ENCODE measurements at regions not wholly inside any gene's neighbourhood (a gene's known extent, or its start where the extent isn't known, plus 50 kb on each side); places are given as distances from the start of the nearest gene placed in this dataset.

DNA sequence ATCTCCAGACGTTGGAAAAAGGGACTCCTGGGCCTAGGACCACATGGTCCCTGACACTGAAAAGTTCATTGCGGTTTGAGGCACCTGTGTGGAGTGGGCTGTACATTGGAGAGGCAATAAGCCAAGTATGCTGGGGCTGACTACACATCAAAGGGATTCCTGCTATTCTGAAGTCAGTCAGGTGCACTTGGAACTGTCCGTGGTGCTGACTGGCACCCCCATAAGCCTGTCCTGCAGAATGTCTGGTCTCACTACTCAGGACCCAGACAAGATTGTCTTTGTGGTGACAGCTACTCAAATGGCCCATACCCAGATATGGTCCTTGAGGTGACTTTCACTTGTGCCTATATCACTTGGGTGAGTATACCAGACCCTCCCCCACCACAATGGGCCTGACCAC lies 150.6 kb downstream of the RWDD3 start:
- Mint-ChIP-seq H3K36me3 (no peaks in the 10 kb centered on the region), H3K4me3 (no peak overlapping the region), H3K27ac (no peak overlapping the region), H3K27me3 (no peaks in the 10 kb centered on the region), H3K4me1 (no peaks in the 10 kb centered on the region), H3K9me3 (peaks cover 0 to 4% of the 10 kb centered on the region in 2 donors)
- ATAC-seq (replicated peaks), result peak in 1 of 2 donors; percentile 29
- DNase-seq, result no peak

DNA sequence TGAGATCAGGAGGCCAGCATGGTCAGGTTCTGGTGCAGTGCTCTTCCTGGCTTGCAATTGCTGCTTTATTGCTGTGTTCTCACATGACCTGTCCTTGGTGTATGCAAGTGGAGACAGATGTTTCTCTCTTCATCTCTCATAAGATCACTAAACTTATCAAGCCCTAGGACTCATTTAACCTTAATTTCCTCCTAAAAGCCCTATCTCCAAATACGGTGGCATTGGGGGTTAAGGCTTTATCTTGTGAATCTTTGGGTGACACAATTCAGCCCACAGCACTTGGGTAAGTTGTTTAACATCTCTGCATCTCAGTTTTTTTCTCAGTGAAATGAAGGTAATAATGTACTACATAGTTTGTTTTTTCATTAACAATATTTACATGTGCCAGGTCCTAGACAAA lies 152.4 kb downstream of the RWDD3 start:
- Mint-ChIP-seq H3K36me3 (no peaks in the 10 kb centered on the region), H3K4me1 (no peaks in the 10 kb centered on the region), H3K4me3 (no peak overlapping the region), H3K27me3 (no peaks in the 10 kb centered on the region), H3K27ac (no peak overlapping the region), H3K9me3 (peaks cover 2 to 5% of the 10 kb centered on the region in 2 donors)
- DNase-seq (no peak), ATAC-seq (replicated peaks) (no peak)

DNA sequence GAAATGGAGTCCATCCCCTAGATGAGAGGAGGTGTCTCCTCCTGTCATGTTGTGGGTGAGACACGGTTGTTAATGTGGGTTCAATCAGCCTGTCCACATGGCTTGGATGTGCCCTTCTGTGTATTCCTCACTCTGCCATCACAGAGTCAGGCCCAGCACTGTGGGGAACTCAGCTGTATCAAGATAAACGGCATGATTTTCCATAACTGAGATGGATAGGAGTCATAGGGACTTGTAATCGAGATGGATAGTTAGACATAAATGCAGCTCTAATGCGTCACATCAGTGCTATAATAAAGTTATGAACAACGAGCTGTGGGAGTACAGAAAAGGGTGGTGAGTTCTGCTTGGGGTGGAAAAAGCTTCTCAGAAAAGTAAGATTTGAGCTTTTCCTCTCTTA lies 152.9 kb downstream of the RWDD3 start:
- Mint-ChIP-seq H3K36me3 (no peaks in the 10 kb centered on the region), H3K4me3 (no peak overlapping the region), H3K27ac (no peak overlapping the region), H3K4me1 (no peaks in the 10 kb centered on the region), H3K9me3 (peaks cover 2 to 5% of the 10 kb centered on the region in 2 donors), H3K27me3 (no peaks in the 10 kb centered on the region)
- no peak for ATAC-seq (replicated peaks)
- DNase-seq, result no peak

DNA sequence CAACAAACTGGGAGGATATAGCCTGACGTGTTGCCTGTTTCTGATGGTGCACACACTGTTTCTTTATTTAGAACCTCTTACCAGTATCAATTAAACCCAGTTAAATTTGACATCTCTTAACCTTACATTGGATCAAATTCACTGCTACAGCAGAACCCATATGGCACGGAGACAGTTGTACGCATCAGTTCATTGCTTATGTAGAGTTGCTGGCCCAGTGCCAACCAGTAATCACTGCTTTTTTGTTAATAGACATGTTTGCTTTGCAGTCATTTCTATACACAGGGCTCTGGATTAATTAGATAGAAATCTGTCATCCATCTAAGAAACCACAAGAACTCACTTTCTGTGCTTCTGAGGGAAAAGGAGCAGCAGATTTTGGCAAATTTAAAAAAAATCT lies 154.0 kb downstream of the RWDD3 start:
- no peak for DNase-seq
- H3K27me3 Mint-ChIP-seq, result no peaks in the 10 kb centered on the region
- ATAC-seq (replicated peaks), result no peak
- H3K36me3 Mint-ChIP-seq, result no peaks in the 10 kb centered on the region
- H3K9me3 Mint-ChIP-seq, result peaks cover 2 to 5% of the 10 kb centered on the region in 2 donors
- no peaks in the 10 kb centered on the region for H3K4me1 Mint-ChIP-seq
- H3K27ac Mint-ChIP-seq, result no peak overlapping the region
- H3K4me3 Mint-ChIP-seq, result no peak overlapping the region

DNA sequence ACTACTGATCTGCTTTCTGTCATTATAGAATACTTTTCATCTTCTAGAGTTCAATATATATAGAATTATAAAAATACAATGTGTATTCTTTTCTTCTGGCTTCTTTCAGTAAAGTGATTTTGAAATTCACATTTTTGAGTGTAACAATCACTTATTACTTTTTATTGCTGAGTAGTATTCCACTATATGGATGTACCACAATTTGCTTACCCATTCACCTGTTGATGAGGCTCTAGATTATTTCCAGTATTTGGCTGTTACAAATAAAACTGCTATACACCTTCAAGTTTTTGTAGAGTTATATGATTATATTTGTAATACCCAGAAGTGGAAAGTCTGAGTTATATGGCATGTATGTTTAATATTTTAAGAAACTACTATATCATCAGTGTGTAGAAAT lies 159.4 kb downstream of the RWDD3 start:
- no peaks in the 10 kb centered on the region for H3K27me3 Mint-ChIP-seq
- ATAC-seq (replicated peaks) (no peak), DNase-seq (no peak)
- H3K4me3 Mint-ChIP-seq, result no peak overlapping the region
- H3K27ac Mint-ChIP-seq, result no peak overlapping the region
- peaks cover 3 to 5% of the 10 kb centered on the region in 2 donors for H3K9me3 Mint-ChIP-seq
- no peaks in the 10 kb centered on the region for H3K36me3 Mint-ChIP-seq
- no peaks in the 10 kb centered on the region for H3K4me1 Mint-ChIP-seq

DNA sequence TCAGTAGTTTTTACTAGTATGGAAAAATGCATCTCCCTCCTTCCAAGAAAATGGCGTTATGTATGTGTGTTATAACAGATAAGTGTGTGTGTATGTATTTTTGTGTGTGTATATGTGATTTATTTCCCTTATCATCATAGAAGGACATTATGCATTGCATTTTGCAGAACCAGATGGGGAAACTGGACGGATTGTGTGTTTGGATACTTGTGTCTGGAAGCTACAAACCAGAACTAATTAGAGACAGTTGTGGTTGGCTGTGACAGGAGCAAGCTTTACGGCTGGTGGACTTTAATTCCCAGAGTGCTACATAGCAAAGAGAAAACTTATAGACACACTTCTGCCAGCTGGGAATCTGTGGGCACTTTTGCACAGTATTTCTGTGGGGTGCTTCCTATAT lies 162.5 kb downstream of the RWDD3 start:
- no peaks in the 10 kb centered on the region for H3K36me3 Mint-ChIP-seq
- H3K4me3 Mint-ChIP-seq, result no peak overlapping the region
- H3K27ac Mint-ChIP-seq, result no peak overlapping the region
- ATAC-seq (replicated peaks) (no peak), DNase-seq (no peak)
- H3K27me3 Mint-ChIP-seq, result no peaks in the 10 kb centered on the region
- peaks cover 3 to 5% of the 10 kb centered on the region in 2 donors for H3K9me3 Mint-ChIP-seq
- H3K4me1 Mint-ChIP-seq, result no peaks in the 10 kb centered on the region

DNA sequence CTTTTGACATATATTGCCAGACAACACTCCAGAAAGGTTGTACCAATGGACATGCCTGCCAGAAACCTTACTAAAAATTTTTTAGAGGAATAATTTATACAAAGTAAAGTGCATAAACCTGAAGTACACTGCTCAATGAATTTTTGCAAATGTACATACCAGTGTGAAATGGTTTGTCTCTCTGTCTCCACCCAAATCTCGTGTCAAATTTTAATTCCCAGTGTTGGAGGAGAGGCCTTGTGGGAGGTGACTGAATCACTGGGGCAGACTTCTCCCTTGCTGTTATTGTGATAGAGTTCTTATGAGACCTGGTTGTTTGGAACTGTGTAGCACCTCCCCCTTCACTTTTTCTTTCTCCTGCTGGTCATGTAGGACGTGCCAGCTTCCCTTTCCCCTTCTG lies 168.8 kb downstream of the RWDD3 start:
- Mint-ChIP-seq H3K27ac (no peak overlapping the region), H3K4me3 (no peak overlapping the region), H3K36me3 (peaks cover 0 to 2% of the 10 kb centered on the region in 2 donors), H3K27me3 (peaks cover 0 to 6% of the 10 kb centered on the region in 2 donors), H3K9me3 (peaks cover 13 to 17% of the 10 kb centered on the region in 2 donors), H3K4me1 (no peaks in the 10 kb centered on the region)
- ATAC-seq (replicated peaks), result no peak
- no peak for DNase-seq

DNA sequence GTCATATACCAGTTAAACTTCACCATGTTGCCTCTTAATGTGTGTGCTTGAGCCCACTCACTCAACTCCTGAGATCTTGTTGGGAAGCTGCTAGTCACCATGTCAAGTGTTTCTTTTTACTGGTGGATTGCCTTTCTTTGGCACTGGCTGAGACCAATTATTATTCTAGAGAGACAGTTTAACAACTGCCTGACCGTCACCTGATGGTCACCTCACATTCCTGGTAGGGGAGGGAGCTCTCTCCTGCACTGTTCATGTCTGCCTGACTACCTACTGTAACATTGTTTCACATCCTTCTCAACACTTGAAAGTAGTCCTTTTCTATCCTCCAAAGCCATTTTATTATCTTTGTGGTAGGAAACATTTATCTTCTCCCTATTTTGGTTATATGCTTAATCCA lies 172.3 kb downstream of the RWDD3 start:
- no peak for DNase-seq
- peaks cover 0 to 2% of the 10 kb centered on the region in 2 donors for H3K36me3 Mint-ChIP-seq
- no peak overlapping the region for H3K27ac Mint-ChIP-seq
- no peaks in the 10 kb centered on the region for H3K4me1 Mint-ChIP-seq
- peaks cover 0 to 12% of the 10 kb centered on the region in 2 donors for H3K27me3 Mint-ChIP-seq
- H3K9me3 Mint-ChIP-seq, result peaks cover 9 to 14% of the 10 kb centered on the region in 2 donors
- ATAC-seq (replicated peaks), result no peak
- H3K4me3 Mint-ChIP-seq, result no peak overlapping the region

DNA sequence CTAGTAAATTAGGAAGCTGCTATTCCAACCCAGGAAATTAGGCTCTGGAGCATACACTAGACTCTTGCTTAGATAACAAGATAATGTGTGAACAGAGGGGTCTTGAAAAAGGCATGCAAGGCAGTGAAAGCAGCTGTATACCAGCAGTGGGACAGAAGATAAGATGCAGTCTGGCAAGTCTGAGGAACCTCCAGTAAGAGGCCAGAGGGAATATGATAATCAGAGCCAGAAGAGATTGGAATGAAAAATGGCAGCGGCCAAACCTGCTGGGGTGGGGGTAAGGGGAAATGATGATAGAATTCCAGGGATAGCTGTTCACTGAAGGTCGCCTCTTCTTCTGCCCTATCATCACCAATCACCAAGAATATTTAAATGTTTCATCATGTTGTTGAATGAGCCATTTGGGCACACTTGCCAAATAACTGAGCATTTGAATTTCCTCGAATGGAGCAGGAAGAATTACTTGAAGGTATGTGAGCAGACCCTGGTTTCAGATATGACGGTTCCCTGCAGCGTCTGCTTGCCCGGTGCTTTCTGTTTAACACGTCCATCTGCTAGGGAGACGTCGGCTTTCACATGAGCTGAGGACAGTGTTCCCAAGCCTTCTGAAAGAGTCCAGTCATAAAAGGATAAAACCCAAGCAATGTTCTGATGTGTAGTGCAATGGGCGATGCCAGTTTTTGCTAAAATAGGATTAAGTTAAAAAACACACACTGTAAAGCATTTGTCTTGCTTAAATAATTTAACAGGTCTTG lies 173.3 kb downstream of the RWDD3 start:
- Mint-ChIP-seq H3K9me3 (peaks cover 9 to 14% of the 10 kb centered on the region in 2 donors), H3K36me3 (peaks cover 0 to 2% of the 10 kb centered on the region in 2 donors), H3K27ac (no peak overlapping the region), H3K27me3 (peaks cover 0 to 12% of the 10 kb centered on the region in 2 donors), H3K4me1 (no peaks in the 10 kb centered on the region), H3K4me3 (no peak overlapping the region)
- no peak for DNase-seq
- no peak for ATAC-seq (replicated peaks)

DNA sequence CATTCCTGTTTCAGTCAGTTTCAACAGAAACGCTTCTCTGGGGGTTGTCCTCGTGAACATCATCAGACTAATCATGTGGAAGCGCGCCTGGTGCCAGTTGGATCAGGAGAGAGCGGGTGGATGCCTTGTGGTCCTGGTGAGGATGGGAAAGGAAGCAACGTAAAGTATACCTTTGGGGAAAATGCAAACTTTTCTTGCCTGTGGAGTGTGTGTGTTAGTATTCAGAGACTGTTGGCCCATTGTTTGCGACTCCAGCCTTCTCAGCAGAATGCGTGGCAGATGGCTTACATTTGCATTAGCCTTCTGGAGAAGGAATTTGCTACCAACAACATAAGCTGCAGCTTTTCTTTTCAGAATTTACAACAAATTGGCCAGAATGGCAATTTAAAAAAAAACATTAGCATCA lies 173.9 kb downstream of the RWDD3 start:
- Mint-ChIP-seq H3K27ac (no peak overlapping the region), H3K4me1 (no peaks in the 10 kb centered on the region), H3K9me3 (peaks cover 9 to 13% of the 10 kb centered on the region in 2 donors), H3K27me3 (peaks cover 0 to 12% of the 10 kb centered on the region in 2 donors), H3K36me3 (peaks cover 0 to 2% of the 10 kb centered on the region in 2 donors), H3K4me3 (no peak overlapping the region)
- no peak for DNase-seq
- ATAC-seq (replicated peaks), result no peak

DNA sequence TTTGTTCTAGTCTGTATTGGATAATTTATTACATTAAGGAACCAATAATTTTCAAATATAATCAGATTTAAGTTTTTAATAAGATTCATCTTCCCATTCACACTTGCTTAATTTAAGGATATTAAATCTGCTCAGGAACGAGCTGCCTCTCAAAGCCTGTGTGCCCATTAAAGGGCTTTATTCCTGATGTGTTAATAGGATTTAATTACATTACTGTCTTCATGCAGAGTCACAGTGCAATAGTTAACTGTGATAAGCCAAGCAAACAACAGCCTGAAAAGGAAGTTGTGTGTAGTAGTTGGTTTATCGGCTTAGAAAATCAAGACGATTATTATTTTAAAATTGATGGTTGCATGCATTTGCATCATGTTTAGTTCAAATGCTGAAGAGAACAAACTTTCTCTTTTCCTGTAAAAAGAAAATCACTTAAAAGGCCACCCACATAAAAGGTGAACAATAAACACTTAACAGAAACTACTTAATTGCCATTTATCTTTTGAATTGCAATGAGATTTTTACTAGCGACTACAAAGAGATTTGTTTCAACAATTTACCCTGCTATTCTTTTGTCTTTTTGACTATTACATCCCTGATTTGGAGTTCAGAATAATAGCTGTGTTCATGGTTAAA lies 174.6 kb downstream of the RWDD3 start:
- peaks cover 0 to 12% of the 10 kb centered on the region in 2 donors for H3K27me3 Mint-ChIP-seq
- peaks cover 4 to 6% of the 10 kb centered on the region in 2 donors for H3K9me3 Mint-ChIP-seq
- no peak overlapping the region for H3K4me3 Mint-ChIP-seq
- ATAC-seq (replicated peaks) (no peak), DNase-seq (no peak)
- H3K36me3 Mint-ChIP-seq, result peaks cover 0 to under 1% of the 10 kb centered on the region in 2 donors
- H3K4me1 Mint-ChIP-seq, result no peaks in the 10 kb centered on the region
- H3K27ac Mint-ChIP-seq, result no peak overlapping the region

DNA sequence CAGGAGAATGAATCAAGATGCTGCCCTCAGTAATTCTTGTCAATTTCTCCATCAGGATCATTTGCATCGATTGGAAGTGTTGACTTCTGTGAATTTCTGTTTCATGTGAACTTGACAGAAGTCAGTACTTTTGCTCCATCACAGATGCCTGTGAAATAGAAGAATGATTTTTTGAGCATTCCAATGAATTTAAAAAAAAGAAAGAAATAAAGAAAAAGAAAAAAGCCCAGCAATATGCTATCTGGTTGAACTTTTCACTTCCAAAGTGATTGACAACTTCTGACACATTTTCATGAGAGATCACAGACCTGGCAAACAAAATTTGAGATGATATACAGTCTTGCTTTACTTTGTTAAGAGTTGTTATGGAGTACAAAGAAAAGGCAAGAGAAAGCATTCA lies 175.3 kb downstream of the RWDD3 start:
- Mint-ChIP-seq H3K4me1 (no peaks in the 10 kb centered on the region), H3K36me3 (no peaks in the 10 kb centered on the region), H3K9me3 (peaks cover 2 to 5% of the 10 kb centered on the region in 2 donors), H3K4me3 (no peak overlapping the region), H3K27me3 (peaks cover 0 to 12% of the 10 kb centered on the region in 2 donors), H3K27ac (no peak overlapping the region)
- DNase-seq (no peak), ATAC-seq (replicated peaks) (no peak)

DNA sequence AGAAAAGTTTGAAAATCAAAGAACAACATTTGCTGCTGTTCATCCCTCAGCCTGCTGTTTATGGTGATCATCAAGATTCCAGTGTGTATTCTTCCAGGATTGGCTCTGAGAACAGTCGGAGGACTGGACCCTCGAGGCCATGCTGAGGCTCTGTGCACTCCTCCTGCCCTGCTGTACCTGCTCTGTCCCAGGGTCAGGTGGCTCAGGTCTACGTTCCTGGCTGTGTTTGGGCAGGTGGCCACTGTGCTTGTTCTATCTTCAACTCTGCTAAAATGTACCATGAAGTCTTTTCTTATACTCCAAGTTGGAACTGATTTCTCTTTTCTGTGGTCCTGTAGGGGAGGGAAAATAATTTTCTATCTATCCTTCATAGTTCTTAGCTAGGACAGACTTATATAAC lies 175.9 kb downstream of the RWDD3 start:
- Mint-ChIP-seq H3K4me1 (no peaks in the 10 kb centered on the region), H3K9me3 (peaks cover 2 to 4% of the 10 kb centered on the region in 2 donors), H3K27ac (no peak overlapping the region), H3K27me3 (peaks cover 0 to 12% of the 10 kb centered on the region in 2 donors), H3K4me3 (no peak overlapping the region), H3K36me3 (no peaks in the 10 kb centered on the region)
- DNase-seq (no peak), ATAC-seq (replicated peaks) (no peak)

DNA sequence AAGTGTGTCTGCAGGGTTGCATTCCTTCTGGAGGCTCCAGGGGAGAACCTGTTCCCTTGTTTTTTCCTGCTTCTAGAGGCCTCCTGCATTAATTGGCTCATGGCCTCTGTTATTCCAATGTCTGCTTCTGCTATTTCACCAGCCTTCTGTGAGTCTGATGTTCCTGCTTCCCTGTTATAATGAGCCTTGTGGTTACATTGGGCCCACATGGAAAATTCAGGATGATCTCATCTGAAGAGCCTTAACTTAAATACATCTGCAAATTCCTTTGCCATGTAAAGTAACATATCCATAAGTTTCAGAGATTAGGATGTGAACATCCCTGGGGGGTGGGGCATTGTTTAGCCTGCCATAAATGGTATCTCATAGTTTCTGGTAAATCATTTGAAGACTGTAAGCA lies 181.1 kb downstream of the RWDD3 start:
- no peak for DNase-seq
- Mint-ChIP-seq H3K4me3 (no peak overlapping the region), H3K36me3 (no peaks in the 10 kb centered on the region)

DNA sequence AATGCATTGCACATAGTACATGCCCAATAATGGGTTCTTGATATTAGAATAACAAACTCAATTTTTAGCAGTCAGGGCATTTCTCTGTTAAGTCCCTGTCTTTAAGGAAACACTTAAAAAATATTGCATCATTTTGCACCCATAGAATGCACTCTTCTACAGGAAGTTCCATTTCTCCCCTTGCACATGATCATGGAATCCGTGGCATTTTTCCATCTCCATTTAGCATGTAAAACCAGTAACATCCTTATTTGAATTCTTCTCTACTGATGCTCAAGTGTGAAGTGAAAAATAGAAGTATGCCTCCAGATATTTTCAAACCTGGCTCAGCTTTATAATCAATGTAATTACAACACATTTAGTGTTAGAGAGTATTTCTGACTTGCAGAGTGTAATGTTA lies 192.8 kb downstream of the RWDD3 start:
- Mint-ChIP-seq H3K27me3 (no peaks in the 10 kb centered on the region), H3K9me3 (peaks cover 0 to 4% of the 10 kb centered on the region in 2 donors), H3K36me3 (no peaks in the 10 kb centered on the region), H3K4me3 (no peak overlapping the region), H3K4me1 (no peaks in the 10 kb centered on the region), H3K27ac (no peak overlapping the region)
- ATAC-seq (replicated peaks) (no peak), DNase-seq (no peak)

More for the DNA sequence above, 181.1 kb downstream of the RWDD3 start:
- Mint-ChIP-seq H3K9me3 (peaks cover 0 to 6% of the 10 kb centered on the region in 2 donors), H3K4me1 (no peaks in the 10 kb centered on the region), H3K27ac (no peak overlapping the region), H3K27me3 (no peaks in the 10 kb centered on the region)
- ATAC-seq (replicated peaks), result no peak

Measured in stimulated activated naive B cell treated with anti-CD40 and anti-IgM and Interleukin-4, amounts not matched to agents 10 μg/mL and 1 μg/mL and 100 μg/mL, for 72 hours (primary cell).